Esophagus muscularis mucosa (tissue), 3 donors: ENCODE measurements at regions not wholly inside any gene's neighbourhood (a gene's known extent, or its start where the extent isn't known, plus 50 kb on each side); places are given as distances from the start of the nearest gene placed in this dataset.

ENCODE experiments used
- CTCF ChIP-seq, 3 experiments: fragments of 200-600 bp in 2 of 3; fragments of 450-650 bp in 1 of 3; sonication (generic) in 2 of 3; IDR thresholded peaks; one replicate each; pipeline ENCODE4 v1.5.1; 2017 to 2019; ENCODE audit warnings: antibody characterized with exemption in 3 of 3, mild to moderate bottlenecking in 2 of 3, moderate library complexity in 1 of 3
- POLR2A ChIP-seq: fragments of 450-650 bp; IDR thresholded peaks from one replicate; pipeline ENCODE4 v1.6.1; 2017; ENCODE audit warnings: antibody characterized with exemption, moderate library complexity, mild to moderate bottlenecking, low read depth
- POLR2AphosphoS5 ChIP-seq, 2 donors: sonication (generic); formaldehyde crosslinking; IDR thresholded peaks; one replicate each; pipeline ENCODE4 v1.6.1; 2017; ENCODE audit warnings: antibody characterized with exemption in 2 of 2

DNA sequence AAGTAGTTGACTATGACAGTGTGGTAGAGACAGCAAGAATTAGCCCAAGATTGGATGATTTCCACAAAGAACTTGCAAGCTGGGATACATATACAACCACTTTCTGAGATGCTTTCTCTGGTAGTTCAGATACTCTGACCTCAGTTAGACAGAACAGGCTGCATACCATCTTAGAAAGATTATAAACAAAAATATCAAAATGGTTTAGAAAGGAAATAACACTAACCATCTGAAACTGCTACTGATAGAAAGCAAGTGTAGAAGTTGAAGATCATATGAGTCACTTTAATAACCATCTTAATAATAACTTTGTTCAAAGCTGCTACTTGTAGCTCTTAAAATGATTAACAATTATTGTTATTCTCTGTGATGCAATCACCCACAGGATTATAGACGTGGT lies 255.4 kb upstream of the TTC29 start:
- no peak for TF ChIP-seq CTCF (IDR thresholded peaks at IDR 0.05)
- TF ChIP-seq POLR2AphosphoS5 (IDR thresholded peaks at IDR 0.05) = no peak
- TF ChIP-seq POLR2A = no peak
